ENCODE measurements at regions not wholly inside any gene's neighbourhood (a gene's known extent, or its start where the extent isn't known, plus 50 kb on each side); places are given as distances from the start of the nearest gene placed in this dataset.
"Not testable (repeated sequence)": the region's sequence is repeated elsewhere in the genome, so short reads cannot be mapped to it uniquely, and the experiment has no call there.

DNA sequence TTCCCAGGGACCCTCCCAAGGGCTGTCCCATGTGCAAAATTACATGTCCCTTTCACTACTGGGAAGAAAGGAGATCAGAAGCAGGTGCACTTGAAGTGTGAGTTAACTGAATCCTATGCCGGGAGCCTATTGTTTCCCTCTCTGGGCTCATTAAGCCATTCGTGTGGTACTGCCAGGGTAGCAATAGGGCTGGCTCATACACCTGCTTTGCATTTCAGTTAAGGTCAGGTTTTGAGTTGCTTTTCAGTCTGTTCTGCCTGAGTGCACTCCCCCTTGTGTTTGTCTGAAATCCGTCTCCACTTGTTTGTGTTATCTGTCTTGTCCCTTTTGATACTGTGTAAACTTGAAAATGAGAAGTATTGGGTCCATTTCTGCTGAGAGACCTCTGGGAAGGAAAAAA is 1232.6 kb upstream of the NRXN1 start:
- TF ChIP-seq, protein P1, sequence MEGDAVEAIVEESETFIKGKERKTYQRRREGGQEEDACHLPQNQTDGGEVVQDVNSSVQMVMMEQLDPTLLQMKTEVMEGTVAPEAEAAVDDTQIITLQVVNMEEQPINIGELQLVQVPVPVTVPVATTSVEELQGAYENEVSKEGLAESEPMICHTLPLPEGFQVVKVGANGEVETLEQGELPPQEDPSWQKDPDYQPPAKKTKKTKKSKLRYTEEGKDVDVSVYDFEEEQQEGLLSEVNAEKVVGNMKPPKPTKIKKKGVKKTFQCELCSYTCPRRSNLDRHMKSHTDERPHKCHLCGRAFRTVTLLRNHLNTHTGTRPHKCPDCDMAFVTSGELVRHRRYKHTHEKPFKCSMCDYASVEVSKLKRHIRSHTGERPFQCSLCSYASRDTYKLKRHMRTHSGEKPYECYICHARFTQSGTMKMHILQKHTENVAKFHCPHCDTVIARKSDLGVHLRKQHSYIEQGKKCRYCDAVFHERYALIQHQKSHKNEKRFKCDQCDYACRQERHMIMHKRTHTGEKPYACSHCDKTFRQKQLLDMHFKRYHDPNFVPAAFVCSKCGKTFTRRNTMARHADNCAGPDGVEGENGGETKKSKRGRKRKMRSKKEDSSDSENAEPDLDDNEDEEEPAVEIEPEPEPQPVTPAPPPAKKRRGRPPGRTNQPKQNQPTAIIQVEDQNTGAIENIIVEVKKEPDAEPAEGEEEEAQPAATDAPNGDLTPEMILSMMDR (IDR thresholded peaks at IDR 0.05; ENCODE audit: insufficient read depth, low read length, poor library complexity, severe bottlenecking): no peak
- no peak for DNase-seq (ENCODE audit: low read depth)
- Histone ChIP-seq H3K27me3 (ENCODE audit: control insufficient read depth, insufficient read depth, low read length) (no peaks in the 10 kb centered on the region), H3K36me3 (ENCODE audit: control insufficient read depth, insufficient read depth, low read length) (no peaks in the 10 kb centered on the region), H3K4me3 (ENCODE audit: low read depth, low read length) (no peak overlapping the region)

DNA sequence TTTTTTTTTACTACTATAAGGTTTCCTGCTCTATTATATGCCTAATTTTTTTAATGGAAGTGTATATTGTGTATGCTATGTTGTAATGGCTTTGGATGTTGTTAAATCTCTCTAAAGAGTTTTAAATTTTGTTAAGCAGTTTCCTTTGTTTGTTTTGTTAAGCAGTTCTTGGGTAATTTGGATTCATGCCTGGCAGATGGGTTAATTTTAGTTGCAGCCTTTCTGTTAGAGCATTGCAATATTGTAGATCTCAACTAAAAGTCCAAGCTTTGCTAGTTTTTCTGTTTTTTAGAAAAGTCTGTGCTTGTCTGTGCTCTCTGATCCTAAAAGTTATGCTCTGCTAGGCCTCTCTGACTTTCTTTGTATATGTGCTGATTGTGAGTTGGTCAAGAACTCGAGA is 1229.0 kb upstream of the NRXN1 start:
- DNase-seq (ENCODE audit: low read depth): no peak
- TF ChIP-seq, protein P1 (IDR thresholded peaks at IDR 0.05; ENCODE audit: insufficient read depth, low read length, poor library complexity, severe bottlenecking): no peak

GRCh38 chr2:52258967-52259366 is 1227.0 kb upstream of the NRXN1 start:
- H3K27me3 ChIP-seq (ENCODE audit: control insufficient read depth, insufficient read depth, low read length); H3K4me3 ChIP-seq (ENCODE audit: low read depth, low read length); DNase-seq (ENCODE audit: low read depth); H3K36me3 ChIP-seq (ENCODE audit: control insufficient read depth, insufficient read depth, low read length): not testable (repeated sequence)

More for the DNA sequence above, 1229.0 kb upstream of the NRXN1 start:
- no peaks in the 10 kb centered on the region for H3K27me3 ChIP-seq (ENCODE audit: control insufficient read depth, insufficient read depth, low read length)
- H3K4me3 ChIP-seq (ENCODE audit: low read depth, low read length): no peak overlapping the region
- H3K36me3 ChIP-seq (ENCODE audit: control insufficient read depth, insufficient read depth, low read length): no peaks in the 10 kb centered on the region

DNA sequence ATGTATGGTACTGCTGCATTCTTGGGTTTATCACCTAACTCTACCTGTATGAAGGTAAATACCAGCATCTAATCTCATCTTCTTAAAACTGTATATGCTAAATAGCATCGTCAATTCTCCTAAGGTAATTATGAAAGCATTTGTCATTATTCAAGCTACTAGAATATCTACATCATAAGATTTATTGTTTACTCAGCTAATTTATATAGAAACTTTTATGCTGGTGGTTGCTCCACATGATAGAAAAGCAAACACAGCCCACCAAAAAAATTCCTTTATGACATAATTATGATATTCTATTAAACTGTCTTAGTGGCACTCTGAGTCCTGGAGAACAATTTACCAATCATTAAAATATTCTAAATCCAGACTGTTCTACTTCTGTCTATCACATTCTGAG is 1226.1 kb upstream of the NRXN1 start:
- H3K27me3 ChIP-seq (ENCODE audit: control insufficient read depth, insufficient read depth, low read length): no peaks in the 10 kb centered on the region
- no peak overlapping the region for H3K4me3 ChIP-seq (ENCODE audit: low read depth, low read length)
- DNase-seq (ENCODE audit: low read depth): no peak
- TF ChIP-seq, protein P1 (IDR thresholded peaks at IDR 0.05; ENCODE audit: insufficient read depth, low read length, poor library complexity, severe bottlenecking): no peak
- no peaks in the 10 kb centered on the region for H3K36me3 ChIP-seq (ENCODE audit: control insufficient read depth, insufficient read depth, low read length)

GRCh38 chr2:52253416-52253980 is 1221.6 kb upstream of the NRXN1 start:
- TF ChIP-seq, protein P1 (IDR thresholded peaks at IDR 0.05; ENCODE audit: insufficient read depth, low read length, poor library complexity, severe bottlenecking): no peak
- H3K36me3 ChIP-seq (ENCODE audit: control insufficient read depth, insufficient read depth, low read length): no peaks in the 10 kb centered on the region
- H3K27me3 ChIP-seq (ENCODE audit: control insufficient read depth, insufficient read depth, low read length): no peaks in the 10 kb centered on the region
- no peak overlapping the region for H3K4me3 ChIP-seq (ENCODE audit: low read depth, low read length)
- no peak for DNase-seq (ENCODE audit: low read depth)

GRCh38 chr2:52238782-52239181 is 1206.8 kb upstream of the NRXN1 start:
- TF ChIP-seq, protein P1 (IDR thresholded peaks at IDR 0.05; ENCODE audit: insufficient read depth, low read length, poor library complexity, severe bottlenecking): no peak
- DNase-seq (ENCODE audit: low read depth): no peak
- H3K4me3 ChIP-seq (ENCODE audit: low read depth, low read length): no peak overlapping the region
- H3K27me3 ChIP-seq (ENCODE audit: control insufficient read depth, insufficient read depth, low read length): no peaks in the 10 kb centered on the region
- H3K36me3 ChIP-seq (ENCODE audit: control insufficient read depth, insufficient read depth, low read length): no peaks in the 10 kb centered on the region
